A673 (cell line): ENCODE measurements at regions not wholly inside any gene's neighbourhood (a gene's known extent, or its start where the extent isn't known, plus 50 kb on each side); places are given as distances from the start of the nearest gene placed in this dataset.

Experiments
- CTCF ChIP-seq: fragments of 300-800, 200-600 bp; sonication (generic); conservative IDR thresholded peaks from 2 replicates; pipeline ENCODE4 v1.5.1; 2017; ENCODE audit warnings: low read depth, mild to moderate bottlenecking, antibody characterized with exemption, low read length, moderate library complexity, mixed read lengths
- EZH2 ChIP-seq: fragments of 200-600 bp; sonication (generic); IDR thresholded peaks from 2 replicates; pipeline ENCODE4 v1.6.1; 2017; ENCODE audit warnings: borderline replicate concordance, low read depth, mild to moderate bottlenecking, mixed read lengths, antibody characterized with exemption, low read length; ENCODE audit not compliant: poor library complexity, severe bottlenecking

- no peak for TF ChIP-seq CTCF
- no peak for TF ChIP-seq EZH2
These were observed 85.4 kb upstream of the TUBA3C start for GRCh38 chr13:19266979-19267378.
